ENCODE measurements at regions not wholly inside any gene's neighbourhood (a gene's known extent, or its start where the extent isn't known, plus 50 kb on each side); places are given as distances from the start of the nearest gene placed in this dataset.

DNA sequence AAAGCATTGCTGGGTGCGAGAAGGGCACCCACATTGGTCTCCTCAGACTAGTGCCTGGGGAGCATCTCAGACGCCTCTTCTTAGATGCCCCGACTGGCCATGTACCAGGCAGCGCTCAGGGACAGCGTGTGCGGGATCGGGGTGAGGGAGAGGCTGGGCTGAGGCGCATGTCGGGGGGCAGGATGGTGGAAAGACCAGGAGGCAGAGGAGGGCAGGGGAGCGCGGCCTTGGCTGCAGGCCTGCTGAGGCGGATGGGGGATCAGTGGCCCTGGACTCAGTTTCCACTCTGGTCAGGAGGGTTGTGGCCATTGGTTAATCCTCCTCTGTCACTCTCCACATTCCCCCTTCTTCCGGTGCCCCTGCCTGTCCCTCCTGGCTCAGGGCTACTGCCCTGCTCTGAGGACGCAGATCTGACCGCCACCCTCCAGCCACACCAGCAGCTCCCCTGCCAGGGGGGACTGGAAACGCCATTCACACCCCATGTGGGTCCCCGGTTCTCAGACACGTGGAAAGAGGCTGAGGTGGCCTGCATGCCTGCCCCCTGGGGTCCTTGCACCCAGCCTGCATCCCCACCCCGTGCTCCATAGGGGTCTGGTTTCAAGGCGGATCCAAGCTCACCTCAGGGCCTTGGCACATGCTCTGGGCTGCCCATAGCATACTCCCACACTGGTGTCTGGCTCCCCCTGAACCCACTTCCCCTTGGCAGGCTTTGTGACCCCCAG, 105.9 kb downstream of the CPZ start:
- no peak for DNase-seq (ENCODE audit: low spot score)

- no peak for DNase-seq (ENCODE audit: low spot score)
Observed at GRCh38 chr4:8697826-8698225, 105.3 kb downstream of the CPZ start.

DNA sequence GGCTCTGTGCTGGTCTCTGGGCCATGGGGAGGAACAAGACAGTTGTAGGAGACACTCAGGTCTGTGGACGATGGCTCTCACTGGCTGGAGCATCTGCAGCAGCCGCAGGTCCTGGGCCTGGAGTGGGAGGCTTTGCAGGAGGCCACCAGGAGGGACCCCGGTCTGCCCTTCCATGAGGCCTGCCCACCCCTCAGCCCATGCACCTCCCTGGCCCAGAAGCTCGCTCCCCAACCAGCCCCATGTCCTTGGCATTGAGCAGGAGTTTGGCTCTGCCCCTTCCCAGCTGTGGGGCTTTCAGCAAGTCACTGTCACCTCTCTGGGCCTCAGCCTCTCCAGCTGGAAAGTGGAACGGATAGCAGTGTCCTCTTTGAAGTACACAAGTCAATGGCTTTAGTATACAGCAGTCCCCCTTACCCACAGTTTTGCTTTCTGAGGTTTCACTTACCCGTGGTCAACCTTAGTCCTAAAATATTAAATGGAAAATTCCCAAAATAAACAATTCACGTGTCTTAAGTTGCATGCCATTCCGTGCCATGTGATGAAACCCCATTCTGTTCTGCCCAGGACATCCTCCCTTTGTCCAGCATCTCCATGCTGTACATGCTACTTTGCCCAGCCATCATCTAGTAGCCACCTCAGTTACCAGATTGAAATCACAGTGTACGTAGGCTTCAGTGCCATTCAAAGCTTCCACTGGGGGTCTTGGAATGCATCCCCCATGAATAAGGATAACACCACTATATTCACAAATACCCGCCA, 104.0 kb downstream of the CPZ start:
- no peak for DNase-seq (ENCODE audit: low spot score)

DNA sequence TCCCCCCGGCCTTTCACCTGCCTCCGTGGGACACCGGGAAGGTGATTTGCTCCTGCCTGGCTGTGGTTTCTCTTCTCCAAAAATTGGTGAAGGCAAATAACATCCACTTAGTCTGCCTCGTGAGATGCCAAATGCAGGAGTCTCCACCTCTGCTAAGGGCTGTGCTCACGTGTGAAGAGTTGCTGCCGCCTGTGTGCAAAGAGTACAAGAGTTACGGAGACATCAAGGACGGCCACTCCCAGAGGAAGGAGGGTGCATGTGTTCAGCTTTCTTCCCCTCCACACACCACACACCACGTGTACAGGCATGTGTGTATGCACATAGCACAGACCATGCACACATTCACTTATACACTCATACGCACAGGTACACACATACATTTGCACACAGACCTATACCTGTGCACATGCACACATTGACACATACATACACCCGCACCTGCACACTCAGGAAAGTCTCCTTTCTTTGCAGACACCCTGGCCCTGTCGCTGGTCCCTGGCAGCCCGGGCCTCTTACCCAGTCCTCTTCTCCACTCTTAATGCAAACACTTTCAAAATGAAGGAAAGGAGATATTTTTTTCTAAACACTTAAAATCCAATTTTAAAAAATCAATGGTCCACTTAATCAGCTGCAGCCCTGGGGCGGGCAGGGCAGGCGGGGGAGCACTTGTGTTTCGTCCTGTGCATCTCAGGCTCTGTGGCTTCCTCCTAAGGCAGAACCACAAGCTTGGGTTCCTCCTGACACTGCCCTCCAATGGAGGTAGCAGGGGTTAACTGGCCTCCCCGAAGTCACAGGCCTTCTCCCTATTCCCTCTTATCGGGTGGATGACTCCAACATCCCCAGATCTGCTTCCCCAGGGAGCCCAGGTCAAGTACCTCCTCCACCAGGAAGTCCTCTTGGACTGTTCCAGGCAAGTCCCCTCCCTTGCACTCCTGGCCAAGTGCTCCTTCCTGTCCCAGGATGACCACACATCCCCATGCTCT, 103.0 kb downstream of the CPZ start:
- DNase-seq (ENCODE audit: low spot score), result no peak

- DNase-seq (ENCODE audit: low spot score), result no peak
Observed at GRCh38 chr4:8694651-8695151, 102.1 kb downstream of the CPZ start.

GRCh38 chr4:8694226-8694625, 101.7 kb downstream of the CPZ start:
- DNase-seq (ENCODE audit: low spot score), result no peak

DNA sequence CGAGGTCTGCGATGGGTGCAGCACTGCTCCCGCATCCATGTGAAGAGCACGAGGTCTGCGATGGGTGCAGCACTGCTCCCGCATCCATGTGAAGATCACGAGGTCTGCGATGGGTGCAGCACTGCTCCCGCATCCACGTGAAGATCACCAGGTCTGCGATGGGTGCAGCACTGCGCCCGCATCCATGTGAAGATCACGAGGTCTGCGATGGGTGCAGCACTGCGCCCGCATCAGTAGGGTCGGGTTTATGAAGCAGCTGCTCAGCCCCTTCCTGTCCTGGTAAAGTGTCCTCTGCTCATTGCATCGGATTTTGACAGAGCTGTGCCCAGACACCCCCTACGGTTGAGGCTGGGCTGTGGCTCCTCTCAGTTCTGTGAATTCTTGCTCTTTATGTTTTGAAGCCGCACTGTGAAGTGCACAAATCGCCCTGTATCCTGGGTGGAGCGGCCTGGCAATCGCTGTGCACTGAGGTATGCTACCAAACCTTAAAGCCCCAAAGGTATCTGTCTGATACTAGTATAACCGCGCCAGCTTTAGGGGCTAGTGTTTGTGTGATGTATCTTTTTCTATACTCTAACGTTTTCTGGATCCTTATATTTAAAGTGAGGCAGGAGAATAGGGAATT, 98.7 kb downstream of the CPZ start:
- DNase-seq (ENCODE audit: low spot score), result no peak

DNA sequence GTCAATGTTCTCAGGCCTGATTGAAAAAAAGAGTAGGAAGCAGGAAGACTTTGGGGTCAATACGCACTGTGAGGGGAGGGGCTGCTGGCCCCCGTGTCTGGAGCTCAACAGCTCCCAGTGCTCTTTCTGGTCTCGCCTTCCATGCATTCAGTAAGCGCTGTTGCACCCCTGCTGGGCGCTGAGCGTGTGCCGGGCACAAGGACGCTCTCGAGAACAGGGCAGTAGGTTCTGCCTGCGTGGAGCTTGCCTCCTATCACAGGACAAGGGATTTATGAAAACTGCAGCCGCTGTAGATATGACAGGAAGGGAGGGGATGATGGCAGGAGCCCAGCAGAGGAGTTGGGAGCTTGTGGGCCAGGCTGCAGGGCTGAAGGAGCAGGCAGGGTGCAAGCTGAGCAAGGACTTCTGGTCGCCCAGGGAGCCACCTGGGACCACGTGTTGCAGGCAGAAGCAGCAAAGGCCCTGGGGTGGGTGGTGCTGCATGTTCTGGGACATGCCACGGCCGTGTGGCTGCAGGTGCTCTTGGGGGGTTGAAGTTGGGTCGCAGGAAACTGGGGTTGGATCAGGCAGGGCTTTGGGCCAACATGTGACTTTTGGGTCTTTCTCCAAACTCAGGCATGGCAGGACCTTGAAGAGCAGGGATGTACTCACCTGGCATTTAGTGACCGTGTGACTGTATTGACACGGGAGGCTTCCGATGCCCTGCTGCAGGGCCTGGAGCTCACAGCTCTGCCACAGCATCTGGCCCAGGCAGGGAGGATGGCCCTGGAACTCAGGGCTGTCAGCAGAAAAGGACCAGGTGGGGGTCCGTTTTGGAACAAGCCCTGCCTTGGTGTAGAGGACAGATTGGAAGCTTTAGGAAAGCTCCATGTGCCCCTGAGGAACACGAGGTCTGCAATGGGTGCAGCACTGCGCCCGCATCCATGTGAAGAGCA, 97.9 kb downstream of the CPZ start:
- no peak for DNase-seq (ENCODE audit: low spot score)

DNA sequence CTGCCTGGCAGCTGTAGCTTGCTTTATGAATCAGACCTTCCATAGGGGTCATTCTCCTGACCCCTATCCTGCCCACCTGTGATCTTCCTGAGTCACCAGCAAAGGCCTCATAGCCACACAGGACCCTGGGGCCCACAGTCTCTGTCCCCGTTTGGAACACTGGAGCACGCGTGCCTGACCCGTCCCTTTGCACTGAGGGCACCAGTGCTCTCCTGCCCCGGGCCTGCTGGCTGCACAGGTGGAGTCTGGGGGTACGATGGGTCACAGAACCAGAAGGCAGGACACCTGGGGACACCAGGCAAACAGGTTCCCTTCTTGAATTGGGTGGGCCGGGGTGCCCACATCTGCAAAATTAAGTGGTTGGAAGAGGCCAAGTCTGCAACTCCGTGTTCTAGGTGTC, 97.2 kb downstream of the CPZ start:
- DNase-seq (ENCODE audit: low spot score), result no peak

DNA sequence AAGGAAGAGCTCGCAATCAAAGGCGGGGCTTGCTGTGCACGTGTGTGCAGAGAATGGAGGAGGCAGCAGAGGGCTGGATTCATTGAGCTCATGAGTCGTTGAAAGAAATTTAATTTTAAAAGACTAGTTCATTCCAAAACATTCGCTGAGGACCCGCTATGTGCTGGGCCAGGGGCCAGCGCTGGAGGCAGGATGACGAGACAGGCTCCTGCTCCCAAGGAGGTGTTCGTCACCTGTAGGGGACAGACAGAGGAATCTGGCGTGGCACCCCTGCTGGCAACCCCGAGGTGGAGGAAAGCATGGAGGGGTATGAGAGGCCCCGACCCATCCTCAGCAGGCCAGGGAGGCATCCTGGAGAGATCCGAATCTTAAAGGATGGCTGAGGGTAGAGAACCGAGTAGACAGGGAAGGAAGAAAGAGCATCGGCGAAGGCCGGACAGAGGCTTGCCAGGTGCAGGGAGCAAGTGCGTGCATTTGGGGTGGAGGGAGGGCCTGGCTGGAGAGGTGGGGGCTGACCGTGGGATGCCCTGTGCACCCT, 96.4 kb downstream of the CPZ start:
- DNase-seq (ENCODE audit: low spot score), result no peak

- DNase-seq (ENCODE audit: low spot score), result peak; percentile 43
Observed at GRCh38 chr4:8688041-8688907, 95.7 kb downstream of the CPZ start.

DNA sequence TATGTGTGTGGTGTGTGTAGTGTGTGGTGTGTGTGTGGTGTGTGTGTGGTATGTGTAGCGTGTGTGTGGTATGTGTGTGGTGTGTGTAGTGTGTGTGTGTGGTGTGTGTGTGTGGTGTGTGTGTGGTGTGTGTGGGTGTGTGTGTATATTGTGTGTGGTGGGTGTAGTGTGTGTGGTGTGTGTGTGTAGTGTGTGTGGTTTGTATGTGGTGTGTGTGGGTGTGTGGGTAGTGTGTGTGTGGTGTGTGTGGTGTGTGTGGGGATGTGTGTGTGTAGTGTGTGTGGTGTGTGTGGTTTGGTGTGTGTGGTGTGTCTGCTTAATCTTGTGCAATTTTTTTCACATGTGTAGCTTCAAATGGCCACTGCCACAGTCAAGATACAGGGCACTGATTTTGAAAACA, 94.5 kb downstream of the CPZ start:
- DNase-seq (ENCODE audit: low spot score), result no peak

GRCh38 chr4:8685831-8686230, 93.3 kb downstream of the CPZ start:
- DNase-seq (ENCODE audit: low spot score), result no peak

DNA sequence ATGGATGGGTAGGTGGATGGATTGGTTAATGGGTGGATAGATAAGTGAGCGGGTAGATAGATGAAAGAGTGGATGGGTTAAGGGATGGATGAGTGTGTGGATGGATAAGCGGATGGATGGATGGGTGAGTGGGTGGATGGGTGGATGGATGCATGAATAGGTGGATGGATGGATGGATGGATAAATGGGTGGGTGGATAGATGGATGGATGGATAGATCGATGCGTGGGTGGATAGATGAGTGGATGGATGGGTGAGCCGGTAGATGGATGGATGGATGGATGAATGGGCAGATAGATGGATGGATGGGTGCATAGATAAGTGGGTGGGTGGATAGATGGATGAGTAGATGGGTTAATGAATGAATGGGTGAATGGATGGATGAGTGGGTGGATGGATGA, 90.9 kb downstream of the CPZ start:
- no peak for DNase-seq (ENCODE audit: low spot score)

GRCh38 chr4:8682725-8683124, 90.2 kb downstream of the CPZ start:
- DNase-seq (ENCODE audit: low spot score), result no peak

DNA sequence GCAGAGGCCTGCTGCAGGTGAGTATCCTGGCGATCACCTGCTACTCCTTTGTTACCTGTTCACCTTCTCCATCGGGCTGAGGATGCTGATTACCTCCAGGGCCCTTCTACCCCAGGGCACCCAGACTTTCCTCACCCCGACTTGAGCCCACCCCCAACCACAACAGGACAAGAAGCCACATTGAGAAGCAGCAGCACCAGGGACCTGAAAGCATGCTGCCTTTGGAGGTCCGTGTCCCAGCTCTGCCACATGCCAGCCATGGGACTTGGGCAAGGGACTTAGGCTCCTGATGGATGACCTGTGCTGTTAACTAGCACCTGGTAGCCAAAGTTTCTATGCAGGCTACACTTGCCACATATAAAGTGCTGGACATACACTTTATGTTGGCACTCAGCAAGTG, 89.7 kb downstream of the CPZ start:
- no peak for DNase-seq (ENCODE audit: low spot score)

DNA sequence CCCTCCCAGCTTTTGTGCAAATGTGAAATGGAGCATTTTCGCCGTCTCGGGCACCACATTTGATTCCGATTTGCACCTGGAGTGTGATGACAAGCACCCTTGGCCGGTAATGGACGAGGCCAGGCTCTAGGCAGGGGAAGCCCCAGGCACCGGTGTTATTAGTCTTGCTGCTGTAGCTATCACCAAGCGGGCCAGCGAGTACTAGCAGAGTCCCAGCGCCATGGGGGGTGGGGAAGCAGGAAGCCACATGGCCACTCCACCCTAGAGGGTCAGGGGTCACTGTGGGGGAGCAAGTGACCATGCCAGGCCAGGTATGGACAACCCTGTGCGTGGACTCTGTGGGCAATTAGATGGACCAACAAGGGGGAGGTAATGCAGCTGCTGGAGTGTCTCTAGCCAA, 88.8 kb downstream of the CPZ start:
- no peak for DNase-seq (ENCODE audit: low spot score)

GRCh38 chr4:8679032-8679431, 86.5 kb downstream of the CPZ start:
- no peak for DNase-seq (ENCODE audit: low spot score)

- DNase-seq (ENCODE audit: low spot score), result no peak
Observed at GRCh38 chr4:8676676-8677075, 84.1 kb downstream of the CPZ start.

GRCh38 chr4:8675906-8676305, 83.3 kb downstream of the CPZ start:
- no peak for DNase-seq (ENCODE audit: low spot score)
